Mesodermal cell (in vitro differentiated cells): ENCODE measurements at regions not wholly inside any gene's neighbourhood (a gene's known extent, or its start where the extent isn't known, plus 50 kb on each side); places are given as distances from the start of the nearest gene placed in this dataset.

Experiments
- H3K27ac ChIP-seq: 2 replicates; pipeline ENCODE4 v1.7.0; 2013; ENCODE audit warnings: mild to moderate bottlenecking, low read depth, low read length, moderate library complexity; ENCODE audit not compliant: severe bottlenecking
- H3K36me3 ChIP-seq: 2 replicates; pipeline ENCODE4 v1.7.1; 2013; ENCODE audit warnings: mild to moderate bottlenecking, low read length, moderate library complexity; ENCODE audit not compliant: control insufficient read depth, insufficient read depth
- H3K4me1 ChIP-seq: one replicate; pipeline ENCODE4 v1.7.1; 2013; ENCODE audit warnings: mild to moderate bottlenecking, low read length; ENCODE audit not compliant: insufficient read depth, control insufficient read depth, poor library complexity, severe bottlenecking
- H3K4me3 ChIP-seq: 2 replicates; pipeline ENCODE4 v1.7.0; 2013; ENCODE audit warnings: low read length, control low read depth, mild to moderate bottlenecking; ENCODE audit not compliant: insufficient read depth, poor library complexity, severe bottlenecking; ENCODE audit errors: extremely low read depth
- H3K9me3 ChIP-seq: 2 replicates; pipeline ENCODE4 v1.7.1; 2013; ENCODE audit warnings: mild to moderate bottlenecking, low read length, moderate library complexity; ENCODE audit not compliant: control insufficient read depth
- WGBS, 2 experiments: methylation state at CpG; one replicate each; pipeline ENCODE4 v1.1.5; 2013; ENCODE audit warnings: missing lambda C conversion rate in 2 of 2; ENCODE audit not compliant: insufficient coverage in 2 of 2; 5-methylcytosine and 5-hydroxymethylcytosine counted together

- WGBS, 2 experiments: 83 to 100% methylated on average over 1 of the region's 1 CpG
- H3K36me3 ChIP-seq: no peaks in the 10 kb centered on the region
- no peak overlapping the region for H3K4me3 ChIP-seq
- H3K9me3 ChIP-seq: no peaks in the 10 kb centered on the region
- no peaks in the 10 kb centered on the region for H3K4me1 ChIP-seq
- H3K27ac ChIP-seq: no peak overlapping the region
Observed at GRCh38 chr2:52918551-52918950, 849.1 kb upstream of the CHAC2 start.

GRCh38 chr2:52916981-52917380 is 850.6 kb upstream of the CHAC2 start:
- Histone ChIP-seq H3K4me3 (no peak overlapping the region), H3K4me1 (no peaks in the 10 kb centered on the region), H3K36me3 (no peaks in the 10 kb centered on the region), H3K9me3 (no peaks in the 10 kb centered on the region), H3K27ac (no peak overlapping the region)
- WGBS, 2 experiments: 82 to 86% methylated on average over 2 to 3 of the region's 3 CpGs

- Histone ChIP-seq H3K36me3 (no peaks in the 10 kb centered on the region), H3K27ac (no peak overlapping the region), H3K9me3 (peaks cover under 1% of the 10 kb centered on the region), H3K4me3 (no peak overlapping the region), H3K4me1 (no peaks in the 10 kb centered on the region)
- 43 to 100% methylated on average over 1 of the region's 1 CpG for WGBS, 2 experiments
Observed at GRCh38 chr2:52904355-52904891, 863.2 kb upstream of the CHAC2 start.

GRCh38 chr2:52897511-52898044 is 870.0 kb upstream of the CHAC2 start:
- Histone ChIP-seq H3K9me3 (peaks cover 9% of the 10 kb centered on the region), H3K27ac (no peak overlapping the region), H3K36me3 (no peaks in the 10 kb centered on the region), H3K4me3 (no peak overlapping the region), H3K4me1 (no peaks in the 10 kb centered on the region)
- 56 to 69% methylated on average over 1 of the region's 2 CpGs for WGBS, 2 experiments

GRCh38 chr2:52895726-52896340 is 871.8 kb upstream of the CHAC2 start:
- H3K4me1 ChIP-seq: no peaks in the 10 kb centered on the region
- H3K27ac ChIP-seq: no peak overlapping the region
- peaks cover 9% of the 10 kb centered on the region for H3K9me3 ChIP-seq
- no peak overlapping the region for H3K4me3 ChIP-seq
- no peaks in the 10 kb centered on the region for H3K36me3 ChIP-seq
- 75% methylated on average over 2 of the region's 4 CpGs; no CpG with 5 or more reads in 1 of the 2 experiments for WGBS, 2 experiments

- no peaks in the 10 kb centered on the region for H3K4me1 ChIP-seq
- no peaks in the 10 kb centered on the region for H3K36me3 ChIP-seq
- no peaks in the 10 kb centered on the region for H3K9me3 ChIP-seq
- no peak overlapping the region for H3K4me3 ChIP-seq
- WGBS, 2 experiments: 82 to 91% methylated on average over 3 of the region's 3 CpGs
- no peak overlapping the region for H3K27ac ChIP-seq
Observed at GRCh38 chr2:52886556-52886955, 881.0 kb upstream of the CHAC2 start.

GRCh38 chr2:52884761-52885352 is 882.7 kb upstream of the CHAC2 start:
- Histone ChIP-seq H3K4me3 (no peak overlapping the region), H3K27ac (no peak overlapping the region), H3K4me1 (no peaks in the 10 kb centered on the region), H3K9me3 (no peaks in the 10 kb centered on the region), H3K36me3 (no peaks in the 10 kb centered on the region)
- whole genome bisulfite sequencing, 2 experiments: 93 to 100% methylated on average over 1 to 2 of the region's 3 CpGs

- 83 to 96% methylated on average over 2 of the region's 2 CpGs for WGBS, 2 experiments
- Histone ChIP-seq H3K9me3 (no peaks in the 10 kb centered on the region), H3K36me3 (no peaks in the 10 kb centered on the region), H3K4me1 (no peaks in the 10 kb centered on the region), H3K4me3 (no peak overlapping the region), H3K27ac (no peak overlapping the region)
Observed at GRCh38 chr2:52882974-52883373, 884.6 kb upstream of the CHAC2 start.

- Histone ChIP-seq H3K27ac (no peak overlapping the region), H3K36me3 (no peaks in the 10 kb centered on the region), H3K9me3 (no peaks in the 10 kb centered on the region), H3K4me3 (no peak overlapping the region), H3K4me1 (no peaks in the 10 kb centered on the region)
- no CpG with 5 or more reads among the region's 1 CpG for WGBS, 2 experiments
Observed at GRCh38 chr2:52881606-52882005, 886.0 kb upstream of the CHAC2 start.

- Histone ChIP-seq H3K4me3 (no peak overlapping the region), H3K4me1 (no peaks in the 10 kb centered on the region), H3K9me3 (no peaks in the 10 kb centered on the region), H3K27ac (no peak overlapping the region), H3K36me3 (no peaks in the 10 kb centered on the region)
- 96% methylated on average over 3 of the region's 3 CpGs for WGBS, 2 experiments
Observed at GRCh38 chr2:52880872-52881271, 886.7 kb upstream of the CHAC2 start.

- no peaks in the 10 kb centered on the region for H3K36me3 ChIP-seq
- H3K9me3 ChIP-seq: no peaks in the 10 kb centered on the region
- WGBS, 2 experiments: 88 to 90% methylated on average over 1 to 2 of the region's 4 CpGs
- no peaks in the 10 kb centered on the region for H3K4me1 ChIP-seq
- H3K4me3 ChIP-seq: no peak overlapping the region
- no peak overlapping the region for H3K27ac ChIP-seq
Observed at GRCh38 chr2:52879561-52879960, 888.0 kb upstream of the CHAC2 start.
